SK-N-SH treated with all-trans-retinoic acid at 6 μM for 48 hours (cell line): ENCODE measurements at regions not wholly inside any gene's neighbourhood (a gene's known extent, or its start where the extent isn't known, plus 50 kb on each side); places are given as distances from the start of the nearest gene placed in this dataset.

Experiments used
- ATAC-seq: fragments of 200-7000 bp; cut with Tn5 transposase; 3 replicates; pipeline ENCODE4 v1.9.1; 2020; ENCODE audit warnings: mild to moderate bottlenecking, moderate library complexity
- CREB5 ChIP-seq: fragments of 250-450 bp; sonication (Bioruptor Pico); IDR thresholded peaks from 2 replicates; pipeline ENCODE4 v1.5.1; 2020; ENCODE audit warnings: low read depth, mild to moderate bottlenecking, moderate library complexity
- CSDC2 ChIP-seq: fragments of 250-450 bp; sonication (Bioruptor Pico); IDR thresholded peaks from 2 replicates; pipeline ENCODE4 v1.5.0; 2020; ENCODE audit warnings: mild to moderate bottlenecking, moderate library complexity
- ESRRG ChIP-seq: fragments of 250-450 bp; sonication (Bioruptor Pico); IDR thresholded peaks from 2 replicates; pipeline ENCODE4 v1.6.1; 2021; ENCODE audit warnings: mild to moderate bottlenecking
- GLIS3 ChIP-seq: fragments of 250-450 bp; sonication (Bioruptor Pico); IDR thresholded peaks from 2 replicates; pipeline ENCODE4 v1.5.0; 2020; ENCODE audit warnings: mild to moderate bottlenecking, moderate library complexity
- ISL1 ChIP-seq: fragments of 250-450 bp; sonication (Bioruptor Pico); IDR thresholded peaks from 2 replicates; pipeline ENCODE4 v2.1.2; 2022; ENCODE audit warnings: mild to moderate bottlenecking, moderate library complexity
- OSR1 ChIP-seq: fragments of 250-450 bp; sonication (Bioruptor Pico); IDR thresholded peaks from 2 replicates; pipeline ENCODE4 v1.8.0; 2022; ENCODE audit warnings: moderate library complexity, mild to moderate bottlenecking, inconsistent platforms
- PPARA ChIP-seq: fragments of 250-450 bp; sonication (Bioruptor Pico); IDR thresholded peaks from 2 replicates; pipeline ENCODE4 v1.5.0; 2020; ENCODE audit warnings: mild to moderate bottlenecking, borderline replicate concordance
- RARB ChIP-seq: fragments of 250-450 bp; sonication (Bioruptor Pico); IDR thresholded peaks from 2 replicates; pipeline ENCODE4 v1.8.0; 2021; ENCODE audit warnings: mild to moderate bottlenecking, moderate library complexity
- SNAI2 ChIP-seq: fragments of 250-450 bp; sonication (Bioruptor Pico); IDR thresholded peaks from 2 replicates; pipeline ENCODE4 v1.5.0; 2020; ENCODE audit warnings: mild to moderate bottlenecking, moderate library complexity
- TCF4 ChIP-seq: fragments of 250-450 bp; sonication (Bioruptor Pico); IDR thresholded peaks from 2 replicates; pipeline ENCODE4 v1.8.0; 2021; ENCODE audit warnings: mild to moderate bottlenecking, moderate library complexity, borderline replicate concordance
- TOX ChIP-seq: fragments of 250-450 bp; sonication (Bioruptor Pico); IDR thresholded peaks from 2 replicates; pipeline ENCODE4 v1.8.0; 2021; ENCODE audit warnings: mild to moderate bottlenecking, moderate library complexity, borderline replicate concordance
- ZFP3 ChIP-seq: fragments of 250-450 bp; sonication (Bioruptor Pico); IDR thresholded peaks from 2 replicates; pipeline ENCODE4 v1.5.0; 2020; ENCODE audit warnings: mild to moderate bottlenecking, moderate library complexity
- ZFP30 ChIP-seq: fragments of 450-650 bp; formaldehyde crosslinking; IDR thresholded peaks from 2 replicates; pipeline ENCODE4 v1.5.0; 2022; ENCODE audit warnings: mild to moderate bottlenecking, moderate library complexity
- ZNF565 ChIP-seq: fragments of 450-650 bp; formaldehyde crosslinking; conservative IDR thresholded peaks from 2 replicates; pipeline ENCODE4 v1.5.0; 2020; ENCODE audit warnings: low read depth, mild to moderate bottlenecking, moderate library complexity
- ZNF70 ChIP-seq: fragments of 450-650 bp; formaldehyde crosslinking; IDR thresholded peaks from 2 replicates; pipeline ENCODE4 v1.5.0; 2020; ENCODE audit warnings: mild to moderate bottlenecking, moderate library complexity
- ZNF8 ChIP-seq: fragments of 450-650 bp; formaldehyde crosslinking; IDR thresholded peaks from 2 replicates; pipeline ENCODE4 v1.5.0; 2020; ENCODE audit warnings: mild to moderate bottlenecking, moderate library complexity
- TF ChIP-seq, protein P1 (sequence below): fragments of 250-450 bp; sonication (Bioruptor Pico); IDR thresholded peaks from 2 replicates; pipeline ENCODE4 v1.8.0; 2020; ENCODE audit warnings: mild to moderate bottlenecking, moderate library complexity, borderline replicate concordance
- TF ChIP-seq, protein P2 (sequence below): fragments of 250-450 bp; sonication (Bioruptor Pico); IDR thresholded peaks from 2 replicates; pipeline ENCODE4 v1.8.0; 2021; ENCODE audit warnings: low read depth, mild to moderate bottlenecking, moderate library complexity, borderline replicate concordance
- TF ChIP-seq, protein P3 (sequence below): fragments of 250-450 bp; sonication (Bioruptor Pico); IDR thresholded peaks from 2 replicates; pipeline ENCODE4 v1.5.0; 2020; ENCODE audit warnings: mild to moderate bottlenecking, moderate library complexity

DNA sequence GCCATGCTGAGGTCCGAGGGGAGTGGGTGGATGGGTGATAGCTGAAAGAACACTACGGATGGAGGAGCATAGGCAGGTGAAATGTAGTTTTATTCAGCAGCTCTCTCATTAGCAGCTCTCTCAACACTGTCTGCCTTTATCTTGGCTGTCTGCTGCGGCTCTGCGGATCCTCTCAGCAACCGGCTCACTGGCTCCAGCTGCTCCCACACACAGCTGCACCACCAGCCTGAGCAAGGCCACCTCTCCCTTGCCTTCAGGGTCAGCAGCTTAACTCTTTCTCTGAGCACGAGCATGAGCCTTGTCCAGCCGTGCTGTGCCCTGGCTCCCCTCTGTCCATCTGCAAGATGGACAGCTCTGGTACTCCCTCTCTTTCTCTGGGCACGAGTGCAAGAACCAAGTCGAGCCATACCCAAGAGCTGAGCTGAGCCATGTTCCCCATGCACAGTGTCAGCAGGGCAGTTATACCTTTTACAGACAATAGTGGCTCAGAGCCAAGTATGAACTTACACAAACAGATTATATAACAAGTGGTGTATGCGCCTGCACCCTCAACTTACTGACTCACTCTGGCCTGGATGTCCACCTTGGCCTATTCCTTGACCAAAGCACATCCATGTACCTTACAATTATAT, 108.5 kb downstream of the MACIR start:
- TF ChIP-seq ZFP3 (CRISPR knock-in tag) (no peak), ZFP30 (CRISPR knock-in tag) (no peak)
- TF ChIP-seq, protein P1, sequence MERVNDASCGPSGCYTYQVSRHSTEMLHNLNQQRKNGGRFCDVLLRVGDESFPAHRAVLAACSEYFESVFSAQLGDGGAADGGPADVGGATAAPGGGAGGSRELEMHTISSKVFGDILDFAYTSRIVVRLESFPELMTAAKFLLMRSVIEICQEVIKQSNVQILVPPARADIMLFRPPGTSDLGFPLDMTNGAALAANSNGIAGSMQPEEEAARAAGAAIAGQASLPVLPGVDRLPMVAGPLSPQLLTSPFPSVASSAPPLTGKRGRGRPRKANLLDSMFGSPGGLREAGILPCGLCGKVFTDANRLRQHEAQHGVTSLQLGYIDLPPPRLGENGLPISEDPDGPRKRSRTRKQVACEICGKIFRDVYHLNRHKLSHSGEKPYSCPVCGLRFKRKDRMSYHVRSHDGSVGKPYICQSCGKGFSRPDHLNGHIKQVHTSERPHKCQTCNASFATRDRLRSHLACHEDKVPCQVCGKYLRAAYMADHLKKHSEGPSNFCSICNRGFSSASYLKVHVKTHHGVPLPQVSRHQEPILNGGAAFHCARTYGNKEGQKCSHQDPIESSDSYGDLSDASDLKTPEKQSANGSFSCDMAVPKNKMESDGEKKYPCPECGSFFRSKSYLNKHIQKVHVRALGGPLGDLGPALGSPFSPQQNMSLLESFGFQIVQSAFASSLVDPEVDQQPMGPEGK (CRISPR knock-in tag) = no peak
- no peak for ATAC-seq

DNA sequence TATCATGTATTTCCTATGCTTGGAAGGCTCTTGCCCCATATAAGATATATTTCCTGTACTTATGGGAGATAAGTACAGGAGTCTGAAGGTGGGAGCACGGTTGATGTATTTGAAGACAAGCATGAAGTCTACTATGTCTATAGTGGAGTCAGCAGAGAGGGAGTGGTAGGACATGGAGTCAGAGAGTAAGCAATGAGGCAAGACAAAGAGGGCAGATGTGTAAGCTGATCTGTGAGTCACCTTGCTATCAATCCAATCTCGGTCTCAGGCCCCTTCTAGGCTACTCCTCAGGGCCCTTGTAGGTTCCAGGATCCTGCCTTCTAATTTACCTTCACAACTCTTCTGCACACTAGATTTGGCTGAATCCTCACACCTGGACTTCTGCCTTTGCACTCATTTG, 105.5 kb downstream of the MACIR start:
- ATAC-seq = no peak
- TF ChIP-seq CREB5 (CRISPR knock-in tag) = no peak
- TF ChIP-seq SNAI2 (CRISPR knock-in tag) = no peak
- TF ChIP-seq ZNF565 (CRISPR knock-in tag) = no peak
- TF ChIP-seq, protein P2, sequence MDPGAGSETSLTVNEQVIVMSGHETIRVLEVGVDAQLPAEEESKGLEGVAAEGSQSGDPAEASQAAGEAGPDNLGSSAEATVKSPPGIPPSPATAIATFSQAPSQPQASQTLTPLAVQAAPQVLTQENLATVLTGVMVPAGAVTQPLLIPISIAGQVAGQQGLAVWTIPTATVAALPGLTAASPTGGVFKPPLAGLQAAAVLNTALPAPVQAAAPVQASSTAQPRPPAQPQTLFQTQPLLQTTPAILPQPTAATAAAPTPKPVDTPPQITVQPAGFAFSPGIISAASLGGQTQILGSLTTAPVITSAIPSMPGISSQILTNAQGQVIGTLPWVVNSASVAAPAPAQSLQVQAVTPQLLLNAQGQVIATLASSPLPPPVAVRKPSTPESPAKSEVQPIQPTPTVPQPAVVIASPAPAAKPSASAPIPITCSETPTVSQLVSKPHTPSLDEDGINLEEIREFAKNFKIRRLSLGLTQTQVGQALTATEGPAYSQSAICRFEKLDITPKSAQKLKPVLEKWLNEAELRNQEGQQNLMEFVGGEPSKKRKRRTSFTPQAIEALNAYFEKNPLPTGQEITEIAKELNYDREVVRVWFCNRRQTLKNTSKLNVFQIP (CRISPR knock-in tag) = no peak
- no peak for TF ChIP-seq PPARA (CRISPR knock-in tag)
- TF ChIP-seq, protein P3, sequence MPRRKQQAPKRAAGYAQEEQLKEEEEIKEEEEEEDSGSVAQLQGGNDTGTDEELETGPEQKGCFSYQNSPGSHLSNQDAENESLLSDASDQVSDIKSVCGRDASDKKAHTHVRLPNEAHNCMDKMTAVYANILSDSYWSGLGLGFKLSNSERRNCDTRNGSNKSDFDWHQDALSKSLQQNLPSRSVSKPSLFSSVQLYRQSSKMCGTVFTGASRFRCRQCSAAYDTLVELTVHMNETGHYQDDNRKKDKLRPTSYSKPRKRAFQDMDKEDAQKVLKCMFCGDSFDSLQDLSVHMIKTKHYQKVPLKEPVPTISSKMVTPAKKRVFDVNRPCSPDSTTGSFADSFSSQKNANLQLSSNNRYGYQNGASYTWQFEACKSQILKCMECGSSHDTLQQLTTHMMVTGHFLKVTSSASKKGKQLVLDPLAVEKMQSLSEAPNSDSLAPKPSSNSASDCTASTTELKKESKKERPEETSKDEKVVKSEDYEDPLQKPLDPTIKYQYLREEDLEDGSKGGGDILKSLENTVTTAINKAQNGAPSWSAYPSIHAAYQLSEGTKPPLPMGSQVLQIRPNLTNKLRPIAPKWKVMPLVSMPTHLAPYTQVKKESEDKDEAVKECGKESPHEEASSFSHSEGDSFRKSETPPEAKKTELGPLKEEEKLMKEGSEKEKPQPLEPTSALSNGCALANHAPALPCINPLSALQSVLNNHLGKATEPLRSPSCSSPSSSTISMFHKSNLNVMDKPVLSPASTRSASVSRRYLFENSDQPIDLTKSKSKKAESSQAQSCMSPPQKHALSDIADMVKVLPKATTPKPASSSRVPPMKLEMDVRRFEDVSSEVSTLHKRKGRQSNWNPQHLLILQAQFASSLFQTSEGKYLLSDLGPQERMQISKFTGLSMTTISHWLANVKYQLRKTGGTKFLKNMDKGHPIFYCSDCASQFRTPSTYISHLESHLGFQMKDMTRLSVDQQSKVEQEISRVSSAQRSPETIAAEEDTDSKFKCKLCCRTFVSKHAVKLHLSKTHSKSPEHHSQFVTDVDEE (CRISPR knock-in tag) = no peak

GRCh38 chr5:103362211-103362610, 103.6 kb downstream of the MACIR start:
- ATAC-seq = no peak
- TF ChIP-seq, protein P3 (CRISPR knock-in tag) = no peak
- no peak for TF ChIP-seq ZFP30 (CRISPR knock-in tag)
- TF ChIP-seq RARB (CRISPR knock-in tag) = no peak
- TF ChIP-seq ZNF8 (CRISPR knock-in tag) = no peak

- no peak for ATAC-seq
- TF ChIP-seq TCF4 (CRISPR knock-in tag) = no peak
- TF ChIP-seq SNAI2 (CRISPR knock-in tag) = no peak
- TF ChIP-seq RARB (CRISPR knock-in tag) = no peak
- no peak for TF ChIP-seq TOX (CRISPR knock-in tag)
- no peak for TF ChIP-seq OSR1 (CRISPR knock-in tag)
- no peak for TF ChIP-seq GLIS3 (CRISPR knock-in tag)
- TF ChIP-seq CSDC2 (CRISPR knock-in tag) = no peak
- TF ChIP-seq ISL1 (CRISPR knock-in tag) = no peak
- no peak for TF ChIP-seq ESRRG (CRISPR knock-in tag)
- no peak for TF ChIP-seq PPARA (CRISPR knock-in tag)
- TF ChIP-seq ZFP3 (CRISPR knock-in tag) = no peak
- TF ChIP-seq ZNF70 (CRISPR knock-in tag) = no peak
- TF ChIP-seq CREB5 (CRISPR knock-in tag) = no peak
- no peak for TF ChIP-seq ZNF8 (CRISPR knock-in tag)
- no peak for TF ChIP-seq ZNF565 (CRISPR knock-in tag)
- no peak for TF ChIP-seq ZFP30 (CRISPR knock-in tag)
These were observed 101.9 kb downstream of the MACIR start for GRCh38 chr5:103360475-103360874.
